ENCODE measurements at regions not wholly inside any gene's neighbourhood (a gene's known extent, or its start where the extent isn't known, plus 50 kb on each side); places are given as distances from the start of the nearest gene placed in this dataset.

DNA sequence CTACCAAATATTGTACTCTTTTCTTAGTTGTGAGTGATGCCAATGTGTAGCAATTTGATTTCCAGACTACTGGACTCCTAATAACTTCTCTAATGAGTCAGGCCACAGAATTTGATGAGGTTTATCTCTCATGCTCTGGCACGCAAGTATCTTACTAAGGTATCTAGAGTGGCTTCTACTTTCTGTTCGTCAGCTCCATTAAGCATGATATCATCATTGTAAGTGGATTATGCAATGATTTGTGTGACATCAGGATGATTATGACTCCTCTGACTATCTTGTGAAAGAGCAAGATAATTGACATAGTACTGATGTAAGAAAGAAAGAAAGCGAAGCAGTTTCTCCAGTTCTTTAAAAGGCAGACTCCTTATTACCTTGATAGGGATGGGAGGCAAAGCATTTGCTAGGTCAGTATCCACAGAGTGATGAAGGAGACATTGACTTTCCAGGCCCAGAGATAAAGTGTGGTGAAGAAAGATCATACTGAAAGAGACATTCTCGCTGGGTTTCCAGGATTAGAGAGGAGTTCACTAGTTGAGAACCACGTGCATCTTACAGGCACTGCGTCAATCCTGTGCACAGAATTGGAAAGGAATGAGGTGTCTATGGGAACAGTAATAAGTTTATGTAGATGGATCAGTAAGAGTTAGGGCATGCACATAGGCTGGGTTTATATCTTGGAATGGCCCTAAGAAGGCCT, 161.9 kb upstream of the STK26 start:
- POLR2A ChIA-PET, result no interaction called here
- no TSS peak for BruUV-seq (replicated peaks)
- H3K9ac ChIP-seq (replicated peaks; ENCODE audit: extremely low read depth, insufficient read depth, low read length), result no peak overlapping the region
- no peak overlapping the region for H3K4me2 ChIP-seq (ENCODE audit: insufficient read depth, low read length)
- H3K4me3 ChIP-seq (replicated peaks in 1 of 3; ENCODE audit: insufficient read depth in 1 of 3, low read depth in 1 of 3, low read length in 3 of 3), result no peak overlapping the region
- no peaks in the 10 kb centered on the region for H3K9me3 ChIP-seq (replicated peaks; ENCODE audit: control insufficient read depth, insufficient read depth, low read length)
- H4K20me1 ChIP-seq (replicated peaks; ENCODE audit: control insufficient read depth, extremely low read depth, insufficient read depth, low read length), result no peaks in the 10 kb centered on the region
- H3K36me3 ChIP-seq (ENCODE audit: control insufficient read depth in 2 of 2, extremely low read depth in 1 of 2, insufficient read depth in 2 of 2, low read length in 2 of 2), result no peaks in the 10 kb centered on the region
- DNase-seq (ENCODE audit: low read depth, low spot score), result no peak
- H3K4me1 ChIP-seq (ENCODE audit: control insufficient read depth, extremely low read depth, insufficient read depth, low read length), result no peaks in the 10 kb centered on the region
- no peak overlapping the region for H3K27ac ChIP-seq (ENCODE audit: insufficient read depth, low read depth, low read length)
- no peaks in the 10 kb centered on the region for H3K9me1 ChIP-seq (replicated peaks; ENCODE audit: control insufficient read depth, extremely low read depth, insufficient read depth, low read length)
- intact Hi-C loops (cut with micrococcal nuclease) (no loop called here), dilution Hi-C loops (cut with MboI; ENCODE audit: extremely low pct_ligation_motif_present, low sequenced_read_pairs) (no loop called here)
- H3K27me3 ChIP-seq (ENCODE audit: control insufficient read depth in 2 of 2, insufficient read depth in 2 of 2, low read length in 2 of 2), result peaks cover 0 to 3% of the 10 kb centered on the region in 2 experiments
- no peak for FAIRE-seq
- TF ChIP-seq MYC (IDR thresholded peaks at IDR 0.05; ENCODE audit: low read depth, low read length) (no peak), GATA2 (IDR thresholded peaks at IDR 0.05; ENCODE audit: insufficient read depth, insufficient read length, low read depth, low read length) (no peak), JUN (IDR thresholded peaks at IDR 0.05; ENCODE audit: borderline replicate concordance, insufficient read depth, insufficient read length, low read depth) (no peak), POLR2AphosphoS5 (IDR thresholded peaks at IDR 0.05; ENCODE audit: insufficient read depth, low read depth, low read length) (no peak), POLR2A (IDR thresholded peaks at IDR 0.05; ENCODE audit: low read depth, low read length) (no peak), FOS (IDR thresholded peaks at IDR 0.05; ENCODE audit: borderline replicate concordance, insufficient read depth, low read length) (no peak), EZH2 (IDR thresholded peaks at IDR 0.05; ENCODE audit: borderline replicate concordance, low read depth, low read length, severe bottlenecking) (no peak)
- TF ChIP-seq, protein P1, sequence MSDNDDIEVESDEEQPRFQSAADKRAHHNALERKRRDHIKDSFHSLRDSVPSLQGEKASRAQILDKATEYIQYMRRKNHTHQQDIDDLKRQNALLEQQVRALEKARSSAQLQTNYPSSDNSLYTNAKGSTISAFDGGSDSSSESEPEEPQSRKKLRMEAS (IDR thresholded peaks at IDR 0.05; ENCODE audit: insufficient read depth, insufficient read length), result no peak
- TF ChIP-seq, protein P2, sequence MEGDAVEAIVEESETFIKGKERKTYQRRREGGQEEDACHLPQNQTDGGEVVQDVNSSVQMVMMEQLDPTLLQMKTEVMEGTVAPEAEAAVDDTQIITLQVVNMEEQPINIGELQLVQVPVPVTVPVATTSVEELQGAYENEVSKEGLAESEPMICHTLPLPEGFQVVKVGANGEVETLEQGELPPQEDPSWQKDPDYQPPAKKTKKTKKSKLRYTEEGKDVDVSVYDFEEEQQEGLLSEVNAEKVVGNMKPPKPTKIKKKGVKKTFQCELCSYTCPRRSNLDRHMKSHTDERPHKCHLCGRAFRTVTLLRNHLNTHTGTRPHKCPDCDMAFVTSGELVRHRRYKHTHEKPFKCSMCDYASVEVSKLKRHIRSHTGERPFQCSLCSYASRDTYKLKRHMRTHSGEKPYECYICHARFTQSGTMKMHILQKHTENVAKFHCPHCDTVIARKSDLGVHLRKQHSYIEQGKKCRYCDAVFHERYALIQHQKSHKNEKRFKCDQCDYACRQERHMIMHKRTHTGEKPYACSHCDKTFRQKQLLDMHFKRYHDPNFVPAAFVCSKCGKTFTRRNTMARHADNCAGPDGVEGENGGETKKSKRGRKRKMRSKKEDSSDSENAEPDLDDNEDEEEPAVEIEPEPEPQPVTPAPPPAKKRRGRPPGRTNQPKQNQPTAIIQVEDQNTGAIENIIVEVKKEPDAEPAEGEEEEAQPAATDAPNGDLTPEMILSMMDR (IDR thresholded peaks at IDR 0.05; ENCODE audit: extremely low read depth in 1 of 2, insufficient read depth in 1 of 2, low read depth in 1 of 2, low read length in 2 of 2), result no peak
- no peak overlapping the region for H2AFZ ChIP-seq (ENCODE audit: low read depth, low read length)
- H3K79me2 ChIP-seq (ENCODE audit: control insufficient read depth, insufficient read depth, low read length), result no peaks in the 10 kb centered on the region
- CTCF ChIA-PET, result no interaction called here

All from endothelial cell of umbilical vein (primary cell).